WTC11 (cell line): ENCODE measurements at regions not wholly inside any gene's neighbourhood (a gene's known extent, or its start where the extent isn't known, plus 50 kb on each side); places are given as distances from the start of the nearest gene placed in this dataset.

Experiments
- ATF1 ChIP-seq: sonication (generic); formaldehyde crosslinking; IDR thresholded peaks from 2 replicates; pipeline ENCODE4 v1.8.1; 2023; ENCODE audit warnings: mild to moderate bottlenecking, moderate library complexity, missing genetic modification reagents
- CREM ChIP-seq: sonication (generic); formaldehyde crosslinking; IDR thresholded peaks from 2 replicates; pipeline ENCODE4 v1.8.1; 2022; ENCODE audit warnings: mild to moderate bottlenecking, missing genetic modification reagents, moderate library complexity
- FOXJ3 ChIP-seq: sonication (generic); formaldehyde crosslinking; IDR thresholded peaks from 2 replicates; pipeline ENCODE4 v1.9.0; 2021; ENCODE audit warnings: missing genetic modification reagents, mild to moderate bottlenecking, borderline replicate concordance
- JUN ChIP-seq: sonication (generic); formaldehyde crosslinking; IDR thresholded peaks from 2 replicates; pipeline ENCODE4 v1.8.0; 2023; ENCODE audit warnings: mild to moderate bottlenecking, missing genetic modification reagents
- RELA ChIP-seq: sonication (generic); formaldehyde crosslinking; IDR thresholded peaks from 2 replicates; pipeline ENCODE4 v1.8.1; 2022; ENCODE audit warnings: missing genetic modification reagents, mild to moderate bottlenecking, borderline replicate concordance
- RORB ChIP-seq: fragments of 250-450 bp; sonication (Bioruptor Pico); IDR thresholded peaks from 2 replicates; pipeline ENCODE4 v1.9.0; 2021; ENCODE audit warnings: mild to moderate bottlenecking
- SMAD4 ChIP-seq: sonication (generic); formaldehyde crosslinking; IDR thresholded peaks from 2 replicates; pipeline ENCODE4 v1.8.0; 2022; ENCODE audit warnings: mild to moderate bottlenecking, missing genetic modification reagents
- TEAD4 ChIP-seq: sonication (generic); formaldehyde crosslinking; IDR thresholded peaks from 2 replicates; pipeline ENCODE4 v1.8.0; 2022; ENCODE audit warnings: mild to moderate bottlenecking, missing genetic modification reagents
- USF1 ChIP-seq: sonication (generic); formaldehyde crosslinking; IDR thresholded peaks from 2 replicates; pipeline ENCODE4 v1.8.0; 2022; ENCODE audit warnings: mild to moderate bottlenecking, missing genetic modification reagents
- USF2 ChIP-seq: sonication (generic); formaldehyde crosslinking; IDR thresholded peaks from 2 replicates; pipeline ENCODE4 v1.8.1; 2023; ENCODE audit warnings: mild to moderate bottlenecking, missing genetic modification reagents, moderate library complexity
- ZNF416 ChIP-seq: fragments of 250-450 bp; sonication (Bioruptor Pico); IDR thresholded peaks from 2 replicates; pipeline ENCODE4 v1.9.0; 2021; ENCODE audit warnings: mild to moderate bottlenecking, inconsistent platforms
- TF ChIP-seq, protein P1 (sequence below): fragments of 200-600 bp; IDR thresholded peaks from 2 replicates; pipeline ENCODE4 v1.8.0; 2022; ENCODE audit warnings: antibody characterized with exemption

DNA sequence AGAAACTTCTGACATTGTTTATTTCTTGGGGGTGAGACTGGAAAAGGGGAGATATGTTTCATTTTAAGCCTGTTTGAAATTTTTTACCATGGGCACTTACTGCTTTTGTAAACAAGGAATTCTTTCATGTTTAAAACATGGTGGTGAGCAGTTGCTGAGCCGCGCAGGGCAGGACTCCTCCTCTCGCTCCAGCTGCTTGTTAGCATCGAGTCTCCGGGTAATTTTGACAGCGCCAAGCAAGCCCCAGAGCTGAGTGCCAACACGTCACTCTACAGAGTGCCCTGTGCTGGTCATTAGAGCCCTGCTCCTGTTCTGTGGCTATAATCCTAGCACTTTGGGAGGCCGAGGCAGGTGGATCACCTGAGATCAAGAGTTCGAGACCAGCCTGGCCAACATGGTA lies 116.5 kb upstream of the MSX2 start:
- no peak for TF ChIP-seq USF2
- TF ChIP-seq, protein P1, sequence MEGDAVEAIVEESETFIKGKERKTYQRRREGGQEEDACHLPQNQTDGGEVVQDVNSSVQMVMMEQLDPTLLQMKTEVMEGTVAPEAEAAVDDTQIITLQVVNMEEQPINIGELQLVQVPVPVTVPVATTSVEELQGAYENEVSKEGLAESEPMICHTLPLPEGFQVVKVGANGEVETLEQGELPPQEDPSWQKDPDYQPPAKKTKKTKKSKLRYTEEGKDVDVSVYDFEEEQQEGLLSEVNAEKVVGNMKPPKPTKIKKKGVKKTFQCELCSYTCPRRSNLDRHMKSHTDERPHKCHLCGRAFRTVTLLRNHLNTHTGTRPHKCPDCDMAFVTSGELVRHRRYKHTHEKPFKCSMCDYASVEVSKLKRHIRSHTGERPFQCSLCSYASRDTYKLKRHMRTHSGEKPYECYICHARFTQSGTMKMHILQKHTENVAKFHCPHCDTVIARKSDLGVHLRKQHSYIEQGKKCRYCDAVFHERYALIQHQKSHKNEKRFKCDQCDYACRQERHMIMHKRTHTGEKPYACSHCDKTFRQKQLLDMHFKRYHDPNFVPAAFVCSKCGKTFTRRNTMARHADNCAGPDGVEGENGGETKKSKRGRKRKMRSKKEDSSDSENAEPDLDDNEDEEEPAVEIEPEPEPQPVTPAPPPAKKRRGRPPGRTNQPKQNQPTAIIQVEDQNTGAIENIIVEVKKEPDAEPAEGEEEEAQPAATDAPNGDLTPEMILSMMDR = no peak
- TF ChIP-seq ZNF416 (CRISPR knock-in tag) = no peak
- TF ChIP-seq RORB = no peak
- TF ChIP-seq CREM (CRISPR knock-in tag) = no peak
- no peak for TF ChIP-seq SMAD4 (CRISPR knock-in tag)
- TF ChIP-seq TEAD4 (CRISPR knock-in tag) = no peak
- TF ChIP-seq FOXJ3 (CRISPR knock-in tag) = no peak
- no peak for TF ChIP-seq ATF1
- no peak for TF ChIP-seq JUN
- no peak for TF ChIP-seq RELA (CRISPR knock-in tag)
- TF ChIP-seq USF1 (CRISPR knock-in tag) = no peak
